B cell (primary cell): ENCODE measurements at regions not wholly inside any gene's neighbourhood (a gene's known extent, or its start where the extent isn't known, plus 50 kb on each side); places are given as distances from the start of the nearest gene placed in this dataset.

Source experiments
- ATAC-seq: fragments of 200-7000 bp; cut with Tn5 transposase; one replicate; pipeline ENCODE4 v1.10.0; 2021; ENCODE audit warnings: low read depth, mild to moderate bottlenecking, moderate number of reproducible peaks, moderate library complexity
- CTCF ChIA-PET: fragments of 350-600 bp; sonication (Branson Sonifier 250); formaldehyde crosslinking; loops from one replicate; lab custom pipeline; 2021; ENCODE audit warnings: antibody characterized with exemption, inconsistent platforms; lab: Charles Lee
- POLR2A ChIA-PET: fragments of 350-600 bp; sonication (Branson Sonifier 250); formaldehyde crosslinking; loops from one replicate; lab custom pipeline; 2021; ENCODE audit warnings: antibody characterized with exemption; lab: Charles Lee
- DNase-seq: peaks from one replicate; pipeline ENCODE4 v3.0.0; 2013
- H2AFZ ChIP-seq: 2 replicates; pipeline ENCODE4 v1.6.1; 2012; ENCODE audit warnings: mild to moderate bottlenecking, low read depth, low read length; ENCODE audit not compliant: insufficient read depth, poor library complexity, severe bottlenecking
- H3K27ac ChIP-seq, 2 donors: 1 replicate in 1 of 2; 2 replicates in 1 of 2; pipeline ENCODE4 v1.5.1; 2012 to 2013; ENCODE audit warnings: low read length in 2 of 2, mild to moderate bottlenecking in 2 of 2, moderate library complexity in 1 of 2
- H3K27me3 ChIP-seq, 4 experiments: fragments of 200-600 bp in 1 of 4; sonication (generic) in 1 of 4; replicated peaks in 1 of 4; 1 replicate in 2 of 4; 2 replicates in 2 of 4; pipeline versions ENCODE4 v1.6.1 to v1.7.0; 2013 to 2016; ENCODE audit warnings: low read length in 3 of 4, mild to moderate bottlenecking in 2 of 4, mixed read lengths in 1 of 4, moderate library complexity in 1 of 4; ENCODE audit not compliant: insufficient read depth in 4 of 4, control insufficient read depth in 3 of 4; ENCODE audit errors: control extremely low read depth in 1 of 4
- H3K36me3 ChIP-seq, 2 experiments: replicated peaks in 1 of 2; 1 replicate in 1 of 2; 2 replicates in 1 of 2; pipeline versions ENCODE4 v1.6.1 to v1.7.1; 2013; ENCODE audit warnings: low read length in 1 of 2; ENCODE audit not compliant: insufficient read depth in 2 of 2, control insufficient read depth in 1 of 2; ENCODE audit errors: control extremely low read depth in 1 of 2, extremely low read depth in 1 of 2
- H3K4me1 ChIP-seq, 2 donors: fragments of 200-600 bp in 1 of 2; sonication (generic) in 1 of 2; 1 replicate in 1 of 2; 2 replicates in 1 of 2; pipeline versions ENCODE4 v1.5.1 to v1.6.1; 2013 to 2017; ENCODE audit warnings: low read length in 2 of 2; ENCODE audit not compliant: control insufficient read depth in 2 of 2, insufficient read depth in 2 of 2
- H3K4me2 ChIP-seq: replicated peaks from 2 replicates; pipeline ENCODE3; 2012; ENCODE audit warnings: mild to moderate bottlenecking, low read depth, low read length; ENCODE audit not compliant: poor library complexity, severe bottlenecking
- H3K4me3 ChIP-seq, 5 experiments: fragments of 200-600 bp in 1 of 5; sonication (generic) in 1 of 5; 1 replicate in 3 of 5; 2 replicates in 2 of 5; pipeline versions ENCODE4 v1.5.1 to v1.7.0; 2011 to 2016; ENCODE audit warnings: low read length in 4 of 5, mild to moderate bottlenecking in 4 of 5, low read depth in 2 of 5, control low read depth in 1 of 5, moderate library complexity in 1 of 5; ENCODE audit not compliant: insufficient read depth in 1 of 5; ENCODE audit errors: control extremely low read depth in 1 of 5, extremely low read depth in 1 of 5
- H3K79me2 ChIP-seq: fragments of 200-600 bp; sonication (generic); one replicate; pipeline ENCODE4 v1.6.0; 2016; ENCODE audit warnings: low read length; ENCODE audit not compliant: control insufficient read depth, insufficient read depth
- H3K9ac ChIP-seq: fragments of 200-600 bp; sonication (generic); 2 replicates; pipeline ENCODE4 v1.6.1; 2017; ENCODE audit warnings: mild to moderate bottlenecking, low read length, moderate library complexity
- H3K9me3 ChIP-seq, 3 donors: one replicate each; pipeline versions ENCODE4 v1.6.1 to v1.7.1; 2013; ENCODE audit warnings: low read length in 2 of 3; ENCODE audit not compliant: control insufficient read depth in 2 of 3, insufficient read depth in 1 of 3; ENCODE audit errors: control extremely low read depth in 1 of 3
- H4K20me1 ChIP-seq: 2 replicates; pipeline ENCODE4 v1.6.0; 2012; ENCODE audit warnings: mild to moderate bottlenecking, low read length; ENCODE audit not compliant: insufficient read depth, control insufficient read depth, poor library complexity, severe bottlenecking
- H3K27ac Mint-ChIP-seq: one replicate; pipeline ENCODE4 v1.8.0; 2021; ENCODE audit warnings: mixed read lengths
- H3K27me3 Mint-ChIP-seq: one replicate; pipeline ENCODE4 v1.8.0; 2021; ENCODE audit warnings: mixed read lengths
- H3K4me1 Mint-ChIP-seq: one replicate; pipeline ENCODE4 v1.8.0; 2021; ENCODE audit warnings: mixed read lengths
- H3K4me3 Mint-ChIP-seq: one replicate; pipeline ENCODE4 v1.8.0; 2021; ENCODE audit warnings: mixed read lengths
- H3K9me3 Mint-ChIP-seq: one replicate; pipeline ENCODE4 v1.8.0; 2022; ENCODE audit warnings: mixed read lengths; ENCODE audit not compliant: insufficient read depth
- EZH2 ChIP-seq: IDR thresholded peaks from 2 replicates; pipeline ENCODE4 v1.6.1; 2012; ENCODE audit warnings: borderline replicate concordance, low read depth, mild to moderate bottlenecking, moderate library complexity, low read length; ENCODE audit not compliant: insufficient read depth, poor library complexity, severe bottlenecking
- WGBS: methylation state at CpG from one replicate; pipeline ENCODE4 v1.1.5; 2013; ENCODE audit warnings: missing lambda C conversion rate; ENCODE audit not compliant: insufficient coverage; 5-methylcytosine and 5-hydroxymethylcytosine counted together
- intact Hi-C: fragments of 100-400 bp; cut with micrococcal nuclease; formaldehyde crosslinking; loops from one replicate; pipeline ENCODE4 v1.10.0; 2022
- TF ChIP-seq, protein P1 (sequence below): fragments of 200-600 bp; IDR thresholded peaks from one replicate; pipeline ENCODE4 v1.8.0; 2022; ENCODE audit warnings: antibody characterized with exemption, mild to moderate bottlenecking

DNA sequence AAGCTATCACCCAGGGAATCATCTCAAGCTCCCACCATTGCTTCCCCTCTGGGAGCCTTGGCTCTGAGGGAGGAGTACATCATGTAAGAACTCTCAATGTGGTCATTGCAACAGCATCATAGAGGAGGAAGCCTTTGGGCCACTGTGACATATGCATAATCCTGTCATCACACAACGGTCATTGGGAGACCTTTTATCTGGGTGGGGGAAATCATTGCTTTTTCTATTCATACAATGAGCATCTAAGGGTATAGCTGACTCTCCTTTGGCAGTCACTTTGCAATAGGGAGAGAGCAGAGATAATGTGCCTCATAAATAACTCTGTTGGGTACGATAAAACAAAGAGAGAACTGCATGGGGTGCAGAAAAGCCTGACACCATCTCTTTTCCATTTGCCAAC, 155.2 kb upstream of the KCNIP4 start:
- Histone ChIP-seq H3K27me3 (no peaks in the 10 kb centered on the region), H3K27ac (no peak overlapping the region), H2AFZ (no peak overlapping the region), H3K36me3 (no peaks in the 10 kb centered on the region), H3K4me3 (no peak overlapping the region), H3K9me3 (no peaks in the 10 kb centered on the region), H3K9ac (no peak overlapping the region), H3K79me2 (no peaks in the 10 kb centered on the region), H4K20me1 (no peaks in the 10 kb centered on the region), H3K4me1 (no peaks in the 10 kb centered on the region), H3K4me2 (no peak overlapping the region)
- no peak for DNase-seq
- ATAC-seq, result no peak
- intact Hi-C loops, result no loop called here
- Mint-ChIP-seq H3K9me3 (peaks cover 2% of the 10 kb centered on the region), H3K27ac (no peak overlapping the region), H3K4me1 (no peaks in the 10 kb centered on the region), H3K4me3 (no peak overlapping the region), H3K27me3 (no peaks in the 10 kb centered on the region)
- ChIA-PET CTCF (no interaction called here), POLR2A (no interaction called here)
- TF ChIP-seq, protein P1, sequence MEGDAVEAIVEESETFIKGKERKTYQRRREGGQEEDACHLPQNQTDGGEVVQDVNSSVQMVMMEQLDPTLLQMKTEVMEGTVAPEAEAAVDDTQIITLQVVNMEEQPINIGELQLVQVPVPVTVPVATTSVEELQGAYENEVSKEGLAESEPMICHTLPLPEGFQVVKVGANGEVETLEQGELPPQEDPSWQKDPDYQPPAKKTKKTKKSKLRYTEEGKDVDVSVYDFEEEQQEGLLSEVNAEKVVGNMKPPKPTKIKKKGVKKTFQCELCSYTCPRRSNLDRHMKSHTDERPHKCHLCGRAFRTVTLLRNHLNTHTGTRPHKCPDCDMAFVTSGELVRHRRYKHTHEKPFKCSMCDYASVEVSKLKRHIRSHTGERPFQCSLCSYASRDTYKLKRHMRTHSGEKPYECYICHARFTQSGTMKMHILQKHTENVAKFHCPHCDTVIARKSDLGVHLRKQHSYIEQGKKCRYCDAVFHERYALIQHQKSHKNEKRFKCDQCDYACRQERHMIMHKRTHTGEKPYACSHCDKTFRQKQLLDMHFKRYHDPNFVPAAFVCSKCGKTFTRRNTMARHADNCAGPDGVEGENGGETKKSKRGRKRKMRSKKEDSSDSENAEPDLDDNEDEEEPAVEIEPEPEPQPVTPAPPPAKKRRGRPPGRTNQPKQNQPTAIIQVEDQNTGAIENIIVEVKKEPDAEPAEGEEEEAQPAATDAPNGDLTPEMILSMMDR, result no peak
- no peak for TF ChIP-seq EZH2
- WGBS, result no CpG with 5 or more reads among the region's 2 CpGs

DNA sequence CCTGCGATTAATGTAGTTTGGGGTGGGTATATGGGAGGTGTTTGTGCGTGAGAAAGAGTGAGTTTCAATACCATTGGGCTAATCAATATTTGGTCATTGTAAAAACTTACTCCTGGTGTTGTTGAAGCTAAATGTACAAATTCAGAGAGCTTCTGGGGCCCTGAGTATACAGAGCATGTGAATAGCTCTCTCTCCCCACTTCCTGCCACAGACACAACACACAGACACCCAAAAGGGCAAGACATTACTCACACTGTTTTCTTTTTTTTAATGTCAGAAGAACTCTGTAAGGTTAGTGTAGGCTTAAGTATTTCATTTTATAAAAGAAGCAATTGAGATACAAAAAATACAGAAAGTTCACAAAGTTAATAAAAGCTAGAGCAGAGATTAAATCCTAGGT, 151.3 kb upstream of the KCNIP4 start:
- no peaks in the 10 kb centered on the region for H4K20me1 ChIP-seq
- no peak overlapping the region for H3K4me2 ChIP-seq
- intact Hi-C loops, result no loop called here
- no peak overlapping the region for H3K4me3 Mint-ChIP-seq
- no peak overlapping the region for H3K27ac ChIP-seq
- ChIA-PET CTCF (no interaction called here), POLR2A (no interaction called here)
- H3K27me3 Mint-ChIP-seq, result no peaks in the 10 kb centered on the region
- H3K4me1 Mint-ChIP-seq, result no peaks in the 10 kb centered on the region
- no peak for DNase-seq
- H3K9ac ChIP-seq, result no peak overlapping the region
- TF ChIP-seq EZH2, result no peak
- TF ChIP-seq, protein P1, result no peak
- no peaks in the 10 kb centered on the region for H3K9me3 ChIP-seq
- H2AFZ ChIP-seq, result no peak overlapping the region
- H3K36me3 ChIP-seq, result no peaks in the 10 kb centered on the region
- no peak overlapping the region for H3K27ac Mint-ChIP-seq
- no peaks in the 10 kb centered on the region for H3K9me3 Mint-ChIP-seq
- H3K4me1 ChIP-seq, result no peaks in the 10 kb centered on the region
- ATAC-seq, result no peak
- H3K4me3 ChIP-seq, result no peak overlapping the region
- no peaks in the 10 kb centered on the region for H3K79me2 ChIP-seq
- WGBS, result 100% methylated on average over 1 of the region's 2 CpGs
- no peaks in the 10 kb centered on the region for H3K27me3 ChIP-seq
